GM11168 (cell line): ENCODE measurements at regions not wholly inside any gene's neighbourhood (a gene's known extent, or its start where the extent isn't known, plus 50 kb on each side); places are given as distances from the start of the nearest gene placed in this dataset.
"Not testable (repeated sequence)": the region's sequence is repeated elsewhere in the genome, so short reads cannot be mapped to it uniquely, and the experiment has no call there.

Source experiments
- in situ Hi-C: fragments of 300-500 bp; cut with MboI; formaldehyde crosslinking; loops from one replicate; pipeline ENCODE4 v1.12.0; 2022; ENCODE audit warnings: low sequenced_read_pairs; ENCODE audit not compliant: unreplicated experiment

GRCh38 chr9:42568530-42568929, 385.1 kb downstream of the SPATA31A6 start:
- in situ Hi-C loops: not testable (repeated sequence)

- in situ Hi-C loops: not testable (repeated sequence)
These were observed 385.6 kb downstream of the SPATA31A6 start for GRCh38 chr9:42568942-42569556.

GRCh38 chr9:42577851-42578250, 394.4 kb downstream of the SPATA31A6 start:
- in situ Hi-C loops: not testable (repeated sequence)
